CD14-positive monocyte (primary cell): ENCODE measurements at regions not wholly inside any gene's neighbourhood (a gene's known extent, or its start where the extent isn't known, plus 50 kb on each side); places are given as distances from the start of the nearest gene placed in this dataset. TPM values are rescaled to one million over a fixed set of nuclear protein-coding genes. Genes with fewer than 3 reads are reported as not detected.

ENCODE experiments used
- DNase-seq, 3 donors: peaks; one replicate each; pipeline ENCODE4 v3.0.0-alpha.2; 2011 to 2022
- H2AFZ ChIP-seq: 2 replicates; pipeline ENCODE4 v1.6.0; 2012; ENCODE audit warnings: mild to moderate bottlenecking, low read depth, low read length, inconsistent platforms; ENCODE audit not compliant: insufficient read depth, poor library complexity, severe bottlenecking
- H3K27ac ChIP-seq, 2 donors: 1 replicate in 1 of 2; 2 replicates in 1 of 2; pipeline ENCODE4 v1.5.1; 2012 to 2013; ENCODE audit warnings: low read length in 2 of 2, control low read depth in 1 of 2, inconsistent platforms in 1 of 2, low read depth in 1 of 2, mild to moderate bottlenecking in 1 of 2
- H3K27me3 ChIP-seq, 2 donors: one replicate each; pipeline versions ENCODE4 v1.6.0 to v1.6.1; 2011 to 2013; ENCODE audit warnings: low read length in 2 of 2; ENCODE audit not compliant: control insufficient read depth in 2 of 2, insufficient read depth in 2 of 2
- H3K36me3 ChIP-seq, 2 donors: replicated peaks in 1 of 2; 1 replicate in 1 of 2; 2 replicates in 1 of 2; pipeline versions ENCODE4 v1.5.1 to v1.6.1; 2012 to 2013; ENCODE audit warnings: low read length in 2 of 2, control low read depth in 1 of 2, inconsistent platforms in 1 of 2, mild to moderate bottlenecking in 1 of 2; ENCODE audit not compliant: insufficient read depth in 2 of 2, control insufficient read depth in 1 of 2
- H3K4me1 ChIP-seq, 2 donors: 1 replicate in 1 of 2; 2 replicates in 1 of 2; pipeline versions ENCODE4 v1.5.1 to v1.6.1; 2012 to 2013; ENCODE audit warnings: low read length in 2 of 2, control low read depth in 1 of 2, inconsistent platforms in 1 of 2, mild to moderate bottlenecking in 1 of 2, moderate library complexity in 1 of 2; ENCODE audit not compliant: insufficient read depth in 2 of 2, control insufficient read depth in 1 of 2
- H3K4me2 ChIP-seq: replicated peaks from 2 replicates; pipeline ENCODE3; 2012; ENCODE audit warnings: low read length, moderate library complexity, mild to moderate bottlenecking; ENCODE audit not compliant: poor library complexity, severe bottlenecking; ENCODE audit errors: extremely low read depth
- H3K4me3 ChIP-seq, 3 experiments: fragments of 200-600 bp in 1 of 3; sonication (generic) in 1 of 3; replicated peaks in 1 of 3; 1 replicate in 2 of 3; 2 replicates in 1 of 3; pipeline ENCODE4 v1.5.1; 2011 to 2013; ENCODE audit warnings: low read length in 3 of 3, mild to moderate bottlenecking in 3 of 3, control low read depth in 2 of 3, low read depth in 2 of 3, inconsistent platforms in 1 of 3, moderate library complexity in 1 of 3
- H3K79me2 ChIP-seq: 2 replicates; pipeline ENCODE4 v1.6.0; 2012; ENCODE audit warnings: mild to moderate bottlenecking, control low read depth, inconsistent platforms, low read length, moderate library complexity; ENCODE audit not compliant: insufficient read depth
- H3K9ac ChIP-seq: 2 replicates; pipeline ENCODE4 v1.6.0; 2017; ENCODE audit warnings: low read length, mild to moderate bottlenecking; ENCODE audit not compliant: insufficient read depth, poor library complexity, severe bottlenecking
- H3K9me3 ChIP-seq, 2 donors: replicated peaks in 1 of 2; 1 replicate in 1 of 2; 2 replicates in 1 of 2; pipeline versions ENCODE4 v1.5.1 to v1.6.1; 2012 to 2013; ENCODE audit warnings: low read length in 2 of 2, control low read depth in 1 of 2; ENCODE audit not compliant: control insufficient read depth in 1 of 2, insufficient read depth in 1 of 2
- H4K20me1 ChIP-seq: 2 replicates; pipeline ENCODE4 v1.6.0; 2012; ENCODE audit warnings: mild to moderate bottlenecking, low read length, control low read depth, moderate library complexity; ENCODE audit not compliant: insufficient read depth
- H3K27ac Mint-ChIP-seq, 7 donors: one replicate each; pipeline ENCODE4 v1.8.0; 2020; ENCODE audit warnings: mild to moderate bottlenecking in 7 of 7, mixed read lengths in 7 of 7, moderate library complexity in 6 of 7, inconsistent platforms in 2 of 7
- H3K27me3 Mint-ChIP-seq, 3 donors: one replicate each; pipeline ENCODE4 v1.8.0; 2021 to 2022; ENCODE audit warnings: low read depth in 3 of 3, mild to moderate bottlenecking in 3 of 3, mixed read lengths in 3 of 3, moderate library complexity in 3 of 3, inconsistent platforms in 1 of 3
- H3K36me3 Mint-ChIP-seq, 2 donors: one replicate each; pipeline ENCODE4 v1.8.0; 2020; ENCODE audit warnings: mixed read lengths in 2 of 2, inconsistent platforms in 1 of 2, mild to moderate bottlenecking in 1 of 2
- H3K4me1 Mint-ChIP-seq: one replicate; pipeline ENCODE4 v1.8.0; 2020; ENCODE audit warnings: mild to moderate bottlenecking, mixed read lengths
- H3K4me3 Mint-ChIP-seq, 2 donors: one replicate each; pipeline ENCODE4 v1.8.0; 2020; ENCODE audit warnings: mild to moderate bottlenecking in 2 of 2, mixed read lengths in 2 of 2, moderate library complexity in 1 of 2
- H3K9me3 Mint-ChIP-seq, 7 donors: one replicate each; pipeline ENCODE4 v1.8.0; 2020 to 2022; ENCODE audit warnings: mixed read lengths in 7 of 7, mild to moderate bottlenecking in 6 of 7, moderate library complexity in 6 of 7, inconsistent platforms in 2 of 7
- WGBS: methylation state at CpG from one replicate; pipeline ENCODE4 v1.1.5; 2013; ENCODE audit warnings: missing lambda C conversion rate; ENCODE audit not compliant: insufficient coverage; 5-methylcytosine and 5-hydroxymethylcytosine counted together
- intact Hi-C, 2 donors: fragments of 100-400 bp; cut with micrococcal nuclease; formaldehyde crosslinking; loops; one replicate each; pipeline versions ENCODE4 v1.15.0 to v1.15.1; 2023
- small RNA-seq: library from RNA; depleted of rRNA; stranded (forward); fragments of <200 nt; gene quantifications from one replicate; pipeline ENCODE3, GENCODE V24; 2012; ENCODE audit warnings: low read depth; ENCODE audit not compliant: insufficient read length
- TF ChIP-seq, protein P1 (sequence below): fragments of 200-600 bp; IDR thresholded peaks from one replicate; pipeline ENCODE4 v1.8.0; 2022; ENCODE audit warnings: antibody characterized with exemption, mild to moderate bottlenecking

DNA sequence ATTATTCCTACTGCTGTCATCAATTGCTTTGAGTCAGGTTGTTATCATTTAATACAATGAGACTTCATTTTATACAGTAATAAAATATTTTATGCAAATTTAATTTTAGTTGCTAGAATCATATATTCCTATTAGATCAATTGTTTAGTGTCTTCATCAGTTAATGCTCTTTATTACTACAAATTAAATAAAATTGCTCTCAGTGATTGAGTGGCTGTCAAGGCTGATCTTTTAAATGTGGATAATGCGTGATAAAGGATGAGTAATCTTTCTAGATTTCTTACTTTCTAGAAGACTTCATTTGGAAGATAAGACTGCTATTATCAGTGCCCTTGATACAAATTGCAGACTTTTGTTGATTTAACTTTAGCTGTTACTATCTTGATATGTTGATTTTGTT, 59.6 kb upstream of the CDH2 start:
- no peaks in the 10 kb centered on the region for H3K36me3 ChIP-seq
- TF ChIP-seq, protein P1, sequence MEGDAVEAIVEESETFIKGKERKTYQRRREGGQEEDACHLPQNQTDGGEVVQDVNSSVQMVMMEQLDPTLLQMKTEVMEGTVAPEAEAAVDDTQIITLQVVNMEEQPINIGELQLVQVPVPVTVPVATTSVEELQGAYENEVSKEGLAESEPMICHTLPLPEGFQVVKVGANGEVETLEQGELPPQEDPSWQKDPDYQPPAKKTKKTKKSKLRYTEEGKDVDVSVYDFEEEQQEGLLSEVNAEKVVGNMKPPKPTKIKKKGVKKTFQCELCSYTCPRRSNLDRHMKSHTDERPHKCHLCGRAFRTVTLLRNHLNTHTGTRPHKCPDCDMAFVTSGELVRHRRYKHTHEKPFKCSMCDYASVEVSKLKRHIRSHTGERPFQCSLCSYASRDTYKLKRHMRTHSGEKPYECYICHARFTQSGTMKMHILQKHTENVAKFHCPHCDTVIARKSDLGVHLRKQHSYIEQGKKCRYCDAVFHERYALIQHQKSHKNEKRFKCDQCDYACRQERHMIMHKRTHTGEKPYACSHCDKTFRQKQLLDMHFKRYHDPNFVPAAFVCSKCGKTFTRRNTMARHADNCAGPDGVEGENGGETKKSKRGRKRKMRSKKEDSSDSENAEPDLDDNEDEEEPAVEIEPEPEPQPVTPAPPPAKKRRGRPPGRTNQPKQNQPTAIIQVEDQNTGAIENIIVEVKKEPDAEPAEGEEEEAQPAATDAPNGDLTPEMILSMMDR = no peak
- H3K79me2 ChIP-seq = no peaks in the 10 kb centered on the region
- no peaks in the 10 kb centered on the region for H3K27me3 ChIP-seq
- no peak overlapping the region for H3K4me2 ChIP-seq
- no peaks in the 10 kb centered on the region for H3K4me1 ChIP-seq
- H3K27me3 Mint-ChIP-seq = no peaks in the 10 kb centered on the region
- no peak overlapping the region for H3K4me3 ChIP-seq
- no peak overlapping the region for H3K27ac Mint-ChIP-seq
- DNase-seq = no peak
- no peak overlapping the region for H2AFZ ChIP-seq
- no peaks in the 10 kb centered on the region for H4K20me1 ChIP-seq
- intact Hi-C loops = no loop called here
- H3K27ac ChIP-seq = no peak overlapping the region
- no peak overlapping the region for H3K9ac ChIP-seq
- H3K4me1 Mint-ChIP-seq = no peaks in the 10 kb centered on the region
- WGBS = no CpG with 5 or more reads among the region's 1 CpG
- H3K9me3 ChIP-seq = peaks cover 0 to 11% of the 10 kb centered on the region in 2 donors
- H3K4me3 Mint-ChIP-seq = no peak overlapping the region
- H3K9me3 Mint-ChIP-seq = peaks cover 4 to 15% (median 8%) of the 10 kb centered on the region in 7 donors
- no peaks in the 10 kb centered on the region for H3K36me3 Mint-ChIP-seq

Small RNA genes lying in the stretch of these regions (small RNA-seq; reads per million reads assigned to genes)
- gene AC023932.1 (not detected), gene AC105245.1 (not detected), gene RNU6-408P (not detected)
